PC-3 (cell line): ENCODE measurements at regions not wholly inside any gene's neighbourhood (a gene's known extent, or its start where the extent isn't known, plus 50 kb on each side); places are given as distances from the start of the nearest gene placed in this dataset.

Experiments used
- ATAC-seq: fragments of 200-7000 bp; cut with Tn5 transposase; 2 replicates; pipeline ENCODE4 v1.9.1; 2020; ENCODE audit warnings: mild to moderate bottlenecking, moderate library complexity
- BruUV-seq: library from RNA; stranded (reverse); fragments of 400-500 nt; replicated peaks from 2 replicates; lab custom pipeline; 2021; lab: Mats Ljungman, UMichigan
- CTCF ChIA-PET: fragments of 300-600 bp; sonication (Branson Sonifier 250); formaldehyde crosslinking; loops from one replicate; lab custom pipeline; 2022; ENCODE audit warnings: antibody characterized with exemption; lab: Charles Lee
- POLR2A ChIA-PET: fragments of 300-600 bp; sonication (Branson Sonifier 250); formaldehyde crosslinking; loops from one replicate; lab custom pipeline; 2022; ENCODE audit warnings: antibody characterized with exemption; ENCODE audit not compliant: unreplicated experiment; lab: Charles Lee
- DNase-seq: peaks from one replicate; pipeline ENCODE4 v3.0.0-alpha.2; 2015
- H2AFZ ChIP-seq: fragments of 300-600 bp; sonication (generic); 2 replicates; pipeline ENCODE4 v1.6.0; 2016; ENCODE audit warnings: antibody characterized with exemption, low read length
- H3F3A ChIP-seq: fragments of 300-600 bp; sonication (generic); one replicate; pipeline ENCODE4 v1.6.0; 2017; ENCODE audit warnings: antibody characterized with exemption, low read length, control low read depth, mild to moderate bottlenecking; ENCODE audit not compliant: unreplicated experiment
- H3K27ac ChIP-seq: fragments of 300-600 bp; sonication (generic); 2 replicates; pipeline ENCODE4 v1.5.1; 2016; ENCODE audit warnings: mild to moderate bottlenecking, low read length
- H3K27me3 ChIP-seq: fragments of 300-600 bp; sonication (generic); 2 replicates; pipeline ENCODE4 v1.6.1; 2016; ENCODE audit warnings: low read length, mixed read lengths
- H3K36me3 ChIP-seq: fragments of 300-600 bp; sonication (generic); 2 replicates; pipeline ENCODE4 v1.6.1; 2016; ENCODE audit warnings: low read depth, mixed run types, low read length, mixed read lengths
- H3K4me1 ChIP-seq: fragments of 300-600 bp; sonication (generic); 2 replicates; pipeline ENCODE4 v1.5.1; 2016; ENCODE audit warnings: low read length; ENCODE audit not compliant: insufficient read depth
- H3K4me2 ChIP-seq: fragments of 300-600 bp; sonication (generic); 2 replicates; pipeline ENCODE4 v1.6.0; 2016; ENCODE audit warnings: low read length
- H3K4me3 ChIP-seq: fragments of 300-600 bp; sonication (generic); 2 replicates; pipeline ENCODE4 v1.5.1; 2016; ENCODE audit warnings: mild to moderate bottlenecking, low read length, mixed read lengths
- H3K79me2 ChIP-seq: fragments of 300-600 bp; sonication (generic); 2 replicates; pipeline ENCODE4 v1.6.1; 2017; ENCODE audit warnings: low read length, mixed read lengths
- H3K9ac ChIP-seq: fragments of 300-600 bp; sonication (generic); 2 replicates; pipeline ENCODE4 v1.6.0; 2016; ENCODE audit warnings: mild to moderate bottlenecking, low read length
- H3K9me2 ChIP-seq: fragments of 300-600 bp; sonication (generic); replicated peaks from 2 replicates; pipeline ENCODE4 v1.6.1; 2016; ENCODE audit warnings: mixed run types, low read length, mixed read lengths
- H3K9me3 ChIP-seq: fragments of 300-600 bp; sonication (generic); 2 replicates; pipeline ENCODE4 v1.6.1; 2016; ENCODE audit warnings: low read length, mixed read lengths
- H4K20me1 ChIP-seq: fragments of 300-600 bp; sonication (generic); 2 replicates; pipeline ENCODE4 v1.6.1; 2016; ENCODE audit warnings: low read length, mixed read lengths
- EZH2 ChIP-seq: fragments of 300-600 bp; sonication (generic); IDR thresholded peaks from one replicate; pipeline ENCODE4 v1.6.1; 2017; ENCODE audit warnings: antibody characterized with exemption, mild to moderate bottlenecking, low read length; ENCODE audit not compliant: unreplicated experiment
- EZH2phosphoT487 ChIP-seq: fragments of 300-600 bp; sonication (generic); IDR thresholded peaks from 2 replicates; pipeline ENCODE4 v1.6.1; 2018; ENCODE audit warnings: mild to moderate bottlenecking, antibody characterized with exemption, low read length, borderline replicate concordance
- intact Hi-C: fragments of 100-400 bp; cut with micrococcal nuclease; formaldehyde crosslinking; loops from 2 replicates; pipeline ENCODE4 v1.9.0; 2023
- TF ChIP-seq, protein P1 (sequence below): fragments of 300-600 bp; sonication (generic); conservative IDR thresholded peaks from 2 replicates; pipeline ENCODE4 v1.5.1; 2017; ENCODE audit warnings: antibody characterized with exemption, low read depth, mild to moderate bottlenecking, low read length

DNA sequence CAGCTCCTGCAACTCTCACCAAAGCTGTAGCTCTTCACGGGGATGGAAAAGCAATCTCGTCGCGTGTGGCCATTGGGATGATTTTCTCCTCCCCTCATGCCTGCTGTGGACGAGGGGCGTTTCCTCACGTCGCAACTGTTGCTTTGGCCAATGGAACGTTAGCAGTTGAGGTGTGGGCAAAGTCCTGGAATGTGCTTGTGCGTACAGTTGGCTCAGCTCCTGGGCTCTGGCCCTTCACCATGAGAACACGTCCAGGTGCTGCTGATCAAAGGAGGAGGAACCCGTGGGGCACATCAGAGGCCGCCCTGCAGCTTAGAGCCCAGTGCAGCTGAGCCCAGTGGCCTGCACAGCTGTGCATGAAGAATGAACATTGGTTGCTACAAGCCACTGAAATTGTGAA, 186.1 kb downstream of the TJP1 start:
- TF ChIP-seq EZH2 (no peak), EZH2phosphoT487 (no peak)
- TF ChIP-seq, protein P1, sequence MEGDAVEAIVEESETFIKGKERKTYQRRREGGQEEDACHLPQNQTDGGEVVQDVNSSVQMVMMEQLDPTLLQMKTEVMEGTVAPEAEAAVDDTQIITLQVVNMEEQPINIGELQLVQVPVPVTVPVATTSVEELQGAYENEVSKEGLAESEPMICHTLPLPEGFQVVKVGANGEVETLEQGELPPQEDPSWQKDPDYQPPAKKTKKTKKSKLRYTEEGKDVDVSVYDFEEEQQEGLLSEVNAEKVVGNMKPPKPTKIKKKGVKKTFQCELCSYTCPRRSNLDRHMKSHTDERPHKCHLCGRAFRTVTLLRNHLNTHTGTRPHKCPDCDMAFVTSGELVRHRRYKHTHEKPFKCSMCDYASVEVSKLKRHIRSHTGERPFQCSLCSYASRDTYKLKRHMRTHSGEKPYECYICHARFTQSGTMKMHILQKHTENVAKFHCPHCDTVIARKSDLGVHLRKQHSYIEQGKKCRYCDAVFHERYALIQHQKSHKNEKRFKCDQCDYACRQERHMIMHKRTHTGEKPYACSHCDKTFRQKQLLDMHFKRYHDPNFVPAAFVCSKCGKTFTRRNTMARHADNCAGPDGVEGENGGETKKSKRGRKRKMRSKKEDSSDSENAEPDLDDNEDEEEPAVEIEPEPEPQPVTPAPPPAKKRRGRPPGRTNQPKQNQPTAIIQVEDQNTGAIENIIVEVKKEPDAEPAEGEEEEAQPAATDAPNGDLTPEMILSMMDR, result no peak
- no peaks in the 10 kb centered on the region for H3K9me3 ChIP-seq
- no peaks in the 10 kb centered on the region for H3K9me2 ChIP-seq
- H4K20me1 ChIP-seq, result no peaks in the 10 kb centered on the region
- H3K9ac ChIP-seq, result no peak overlapping the region
- ChIA-PET CTCF (no interaction called here), POLR2A (no interaction called here)
- H3K27me3 ChIP-seq, result peaks cover 17% of the 10 kb centered on the region
- ATAC-seq, result no peak
- H3K4me2 ChIP-seq, result no peak overlapping the region
- H3K79me2 ChIP-seq, result no peaks in the 10 kb centered on the region
- no TSS peak for BruUV-seq
- no peak overlapping the region for H2AFZ ChIP-seq
- H3K4me3 ChIP-seq, result no peak overlapping the region
- H3F3A ChIP-seq, result no peaks in the 10 kb centered on the region
- H3K36me3 ChIP-seq, result no peaks in the 10 kb centered on the region
- intact Hi-C loops, result no loop called here
- no peak overlapping the region for H3K27ac ChIP-seq
- no peak for DNase-seq
- peaks cover 7% of the 10 kb centered on the region; the same call in 1 of the 2 replicates for H3K4me1 ChIP-seq

DNA sequence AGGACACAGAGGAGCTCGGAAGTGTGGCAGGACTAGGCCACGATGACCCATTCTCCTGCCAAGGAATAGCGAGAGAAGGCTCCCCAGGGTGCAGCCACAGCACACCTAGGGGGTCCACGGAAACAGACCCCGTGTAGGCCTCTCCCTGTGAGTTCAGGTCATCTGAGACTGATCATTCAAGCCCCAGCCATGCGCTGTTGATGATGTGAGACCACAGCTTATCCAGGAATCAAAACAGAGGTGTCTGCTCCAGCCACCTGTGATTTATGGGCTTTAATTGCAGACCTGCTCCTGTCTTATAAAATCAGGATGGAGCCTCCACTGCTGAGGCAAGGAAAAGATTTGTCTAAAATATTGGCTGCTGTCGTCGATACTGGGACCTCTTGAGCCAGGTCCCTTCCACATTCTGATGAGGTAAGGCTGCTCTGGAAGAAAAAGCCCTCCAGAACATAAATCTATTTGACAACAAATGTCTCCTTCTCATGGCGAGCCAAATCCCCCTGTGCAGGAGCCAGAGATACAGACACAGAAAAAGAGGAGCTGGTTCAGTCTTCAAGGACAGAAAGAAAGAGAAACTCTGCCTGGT, 186.7 kb downstream of the TJP1 start:
- DNase-seq, result no peak
- no peaks in the 10 kb centered on the region for H3K79me2 ChIP-seq
- no TSS peak for BruUV-seq
- H3K36me3 ChIP-seq, result no peaks in the 10 kb centered on the region
- no peak overlapping the region for H3K9ac ChIP-seq
- H4K20me1 ChIP-seq, result no peaks in the 10 kb centered on the region
- no peaks in the 10 kb centered on the region for H3K9me2 ChIP-seq
- H3K27ac ChIP-seq, result no peak overlapping the region
- no peak overlapping the region for H2AFZ ChIP-seq
- H3K9me3 ChIP-seq, result no peaks in the 10 kb centered on the region
- H3F3A ChIP-seq, result no peaks in the 10 kb centered on the region
- no peak for TF ChIP-seq EZH2
- TF ChIP-seq, protein P1, result no peak
- no peak for TF ChIP-seq EZH2phosphoT487
- intact Hi-C loops, result no loop called here
- peaks cover 22% of the 10 kb centered on the region for H3K27me3 ChIP-seq
- no peak for ATAC-seq
- ChIA-PET CTCF (no interaction called here), POLR2A (no interaction called here)
- H3K4me2 ChIP-seq, result no peak overlapping the region
- peaks cover 7% of the 10 kb centered on the region; the same call in 1 of the 2 replicates for H3K4me1 ChIP-seq
- no peak overlapping the region for H3K4me3 ChIP-seq

DNA sequence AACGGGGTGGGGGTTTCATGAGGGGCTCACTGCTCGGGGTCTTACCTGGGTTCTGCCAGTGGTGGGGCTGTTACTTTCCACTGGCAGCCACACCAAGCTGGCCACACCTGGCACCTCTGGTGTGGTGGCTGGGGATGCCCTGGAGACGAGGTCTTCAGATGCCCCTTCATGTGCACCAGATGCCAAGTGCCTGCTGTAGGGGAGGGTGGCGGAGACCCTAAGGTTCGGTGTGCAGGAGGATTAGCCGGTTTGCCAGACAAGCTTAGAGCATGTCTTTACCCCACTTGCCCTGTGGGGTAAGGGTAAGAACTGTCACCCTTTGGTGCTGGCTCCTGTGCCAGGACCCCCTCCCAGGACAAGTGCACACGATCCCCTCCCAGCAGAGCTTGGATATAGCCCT, 188.3 kb downstream of the TJP1 start:
- peaks cover 4% of the 10 kb centered on the region; the same call in 1 of the 2 replicates for H3K4me1 ChIP-seq
- CTCF ChIA-PET, result interaction anchor here (0.7 kb wide), 1 partner anchor 14 kb away, joined by 13 read pairs; no protein-coding TSS in a partner anchor
- no peaks in the 10 kb centered on the region for H3K9me3 ChIP-seq
- no peaks in the 10 kb centered on the region for H4K20me1 ChIP-seq
- H3F3A ChIP-seq, result no peaks in the 10 kb centered on the region
- no peak overlapping the region for H3K4me2 ChIP-seq
- no peak overlapping the region for H3K9ac ChIP-seq
- no peak for DNase-seq
- no peaks in the 10 kb centered on the region for H3K9me2 ChIP-seq
- no peak overlapping the region for H2AFZ ChIP-seq
- H3K27me3 ChIP-seq, result peaks cover 32% of the 10 kb centered on the region
- intact Hi-C loops, result no loop called here
- POLR2A ChIA-PET, result no interaction called here
- H3K4me3 ChIP-seq, result no peak overlapping the region
- H3K36me3 ChIP-seq, result no peaks in the 10 kb centered on the region
- no peak for ATAC-seq
- no peak overlapping the region for H3K27ac ChIP-seq
- TF ChIP-seq, protein P1, result no peak
- no peak for TF ChIP-seq EZH2
- no peak for TF ChIP-seq EZH2phosphoT487
- no peaks in the 10 kb centered on the region for H3K79me2 ChIP-seq
- BruUV-seq, result no TSS peak
